GM13977 (cell line): ENCODE measurements at regions not wholly inside any gene's neighbourhood (a gene's known extent, or its start where the extent isn't known, plus 50 kb on each side); places are given as distances from the start of the nearest gene placed in this dataset.

Experiments
- DNase-seq: peaks from one replicate; pipeline ENCODE4 v3.0.0; 2012; ENCODE audit warnings: low spot score
- in situ Hi-C: fragments of 300-500 bp; cut with MboI; formaldehyde crosslinking; loops from one replicate; pipeline ENCODE4 v1.12.0; 2022; ENCODE audit warnings: low sequenced_read_pairs, low pct_unique_long_range_greater_than_20kb, mixed read lengths, inconsistent platforms; ENCODE audit not compliant: unreplicated experiment
- TF ChIP-seq, protein P1 (sequence below): IDR thresholded peaks from 2 replicates; pipeline ENCODE4 v1.5.1; 2012; ENCODE audit warnings: mild to moderate bottlenecking, control low read depth; ENCODE audit not compliant: insufficient read depth; ENCODE audit errors: extremely low read depth, missing control alignments

GRCh38 chr2:128406736-128407554 lies 88.3 kb upstream of the HS6ST1 start:
- TF ChIP-seq, protein P1, sequence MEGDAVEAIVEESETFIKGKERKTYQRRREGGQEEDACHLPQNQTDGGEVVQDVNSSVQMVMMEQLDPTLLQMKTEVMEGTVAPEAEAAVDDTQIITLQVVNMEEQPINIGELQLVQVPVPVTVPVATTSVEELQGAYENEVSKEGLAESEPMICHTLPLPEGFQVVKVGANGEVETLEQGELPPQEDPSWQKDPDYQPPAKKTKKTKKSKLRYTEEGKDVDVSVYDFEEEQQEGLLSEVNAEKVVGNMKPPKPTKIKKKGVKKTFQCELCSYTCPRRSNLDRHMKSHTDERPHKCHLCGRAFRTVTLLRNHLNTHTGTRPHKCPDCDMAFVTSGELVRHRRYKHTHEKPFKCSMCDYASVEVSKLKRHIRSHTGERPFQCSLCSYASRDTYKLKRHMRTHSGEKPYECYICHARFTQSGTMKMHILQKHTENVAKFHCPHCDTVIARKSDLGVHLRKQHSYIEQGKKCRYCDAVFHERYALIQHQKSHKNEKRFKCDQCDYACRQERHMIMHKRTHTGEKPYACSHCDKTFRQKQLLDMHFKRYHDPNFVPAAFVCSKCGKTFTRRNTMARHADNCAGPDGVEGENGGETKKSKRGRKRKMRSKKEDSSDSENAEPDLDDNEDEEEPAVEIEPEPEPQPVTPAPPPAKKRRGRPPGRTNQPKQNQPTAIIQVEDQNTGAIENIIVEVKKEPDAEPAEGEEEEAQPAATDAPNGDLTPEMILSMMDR, result no peak
- DNase-seq, result no peak
- in situ Hi-C loops, result no loop called here

DNA sequence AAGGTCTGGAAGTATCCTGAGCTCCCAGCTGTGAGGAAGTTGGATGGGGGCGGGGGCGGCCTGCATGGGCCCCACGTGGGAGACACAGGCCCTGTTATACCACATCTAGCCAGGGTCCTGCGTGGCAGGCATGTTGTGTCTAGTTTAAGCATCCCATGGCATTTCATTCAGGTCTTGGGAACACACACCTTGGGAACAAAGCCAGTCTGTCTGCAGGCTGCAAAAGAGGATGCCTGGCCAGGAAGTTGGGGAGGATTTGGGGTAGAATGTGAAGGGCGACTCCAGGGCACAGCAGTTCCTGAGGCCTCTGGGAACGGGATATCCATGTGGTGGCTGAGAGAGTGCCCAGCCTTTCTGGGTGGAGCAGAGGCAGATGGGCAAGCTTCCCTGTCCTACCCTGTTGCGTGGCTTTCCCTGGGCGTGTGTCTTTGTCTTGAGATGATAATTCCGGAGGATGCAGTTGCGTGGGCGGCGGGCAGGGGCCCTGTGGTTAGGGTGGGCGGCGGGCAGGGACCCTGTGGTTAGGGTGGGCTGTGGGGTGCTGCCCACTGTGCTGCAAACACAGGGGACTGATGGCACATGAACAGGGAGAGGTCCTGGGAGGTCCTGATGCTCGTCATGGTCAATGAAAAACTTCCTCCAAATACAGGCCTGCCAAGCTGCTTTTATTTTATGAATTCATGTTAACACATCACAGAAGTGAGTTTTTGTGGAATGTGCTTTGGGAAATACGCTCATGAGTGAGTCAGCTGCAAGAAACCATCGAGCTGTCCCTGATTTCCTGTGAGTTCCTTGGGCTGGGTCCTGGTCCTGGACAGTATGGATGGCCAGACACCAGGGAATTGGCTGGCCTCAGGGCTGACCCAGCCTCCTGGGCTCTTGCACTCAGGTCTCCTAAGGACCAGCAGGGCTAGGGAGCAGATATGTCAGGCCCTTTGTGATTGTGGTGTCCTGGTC lies 90.0 kb upstream of the HS6ST1 start:
- TF ChIP-seq, protein P1, result no peak
- in situ Hi-C loops, result no loop called here
- DNase-seq, result no peak

- DNase-seq, result no peak
- in situ Hi-C loops, result no loop called here
- TF ChIP-seq, protein P1, result no peak
Observed at GRCh38 chr2:128409326-128410034, 90.8 kb upstream of the HS6ST1 start.

GRCh38 chr2:128410035-128410757 lies 91.5 kb upstream of the HS6ST1 start:
- TF ChIP-seq, protein P1, result no peak
- no peak for DNase-seq
- in situ Hi-C loops, result no loop called here

- no peak for DNase-seq
- in situ Hi-C loops, result no loop called here
- TF ChIP-seq, protein P1, result no peak
Observed at GRCh38 chr2:128410758-128411215, 92.1 kb upstream of the HS6ST1 start.

- in situ Hi-C loops, result no loop called here
- DNase-seq, result no peak
- TF ChIP-seq, protein P1, result no peak
Observed at GRCh38 chr2:128411431-128411830, 92.8 kb upstream of the HS6ST1 start.
